ENCODE measurements at regions not wholly inside any gene's neighbourhood (a gene's known extent, or its start where the extent isn't known, plus 50 kb on each side); places are given as distances from the start of the nearest gene placed in this dataset.

GRCh38 chr2:180412219-180412618 is 405.1 kb upstream of the CWC22 start:
- POLR2A ChIA-PET, result no interaction called here

DNA sequence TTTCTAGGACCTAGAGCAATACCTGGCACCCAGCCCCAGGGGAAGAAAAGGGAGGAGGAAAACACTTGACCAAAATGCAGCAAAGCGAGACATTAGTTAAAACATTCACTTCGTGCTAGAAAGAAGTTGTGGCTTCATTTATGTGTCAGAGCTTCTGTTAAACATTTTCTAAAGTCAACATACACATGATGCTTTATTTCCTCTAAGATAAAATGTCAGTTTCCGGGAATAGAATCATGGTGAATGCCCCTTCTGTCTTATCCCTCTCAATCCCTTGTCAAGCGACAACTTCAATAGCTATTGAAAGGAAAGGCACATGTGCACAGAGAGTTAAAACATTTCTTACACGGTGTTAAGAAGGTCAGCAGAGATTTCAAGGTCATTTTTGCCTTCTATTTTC is 404.6 kb upstream of the CWC22 start:
- CTCF ChIA-PET, result no interaction called here
- POLR2A ChIA-PET, result no interaction called here

More at GRCh38 chr2:180412219-180412618, 405.1 kb upstream of the CWC22 start:
- CTCF ChIA-PET, result no interaction called here

DNA sequence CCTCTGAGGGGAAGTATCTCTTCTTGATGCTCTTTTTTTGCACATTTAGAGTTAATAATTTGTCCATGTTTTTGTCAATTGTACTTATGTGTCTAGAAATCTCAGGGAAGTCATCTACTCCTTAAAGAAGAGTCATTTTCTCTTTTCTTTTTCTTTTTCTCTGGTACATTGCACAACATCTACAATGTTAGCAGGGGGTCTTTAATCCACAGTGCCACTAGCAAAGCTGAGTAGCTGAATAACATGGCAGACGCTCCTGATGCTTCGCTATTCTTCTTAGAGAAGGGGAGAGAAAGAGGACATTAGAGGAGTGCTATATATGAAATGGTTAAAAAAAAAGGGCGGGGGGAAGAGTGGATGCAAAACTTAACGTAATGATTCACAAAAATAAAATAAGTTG is 399.6 kb upstream of the CWC22 start:
- POLR2A ChIA-PET, result no interaction called here
- CTCF ChIA-PET, result no interaction called here

GRCh38 chr2:180405520-180405919 is 398.4 kb upstream of the CWC22 start:
- CTCF ChIA-PET, result no interaction called here
- POLR2A ChIA-PET, result no interaction called here

- CTCF ChIA-PET, result no interaction called here
- POLR2A ChIA-PET, result no interaction called here
These were observed 387.2 kb upstream of the CWC22 start for GRCh38 chr2:180394305-180394704.

- POLR2A ChIA-PET, result no interaction called here
- CTCF ChIA-PET, result no interaction called here
These were observed 378.6 kb upstream of the CWC22 start for GRCh38 chr2:180385601-180386201.

DNA sequence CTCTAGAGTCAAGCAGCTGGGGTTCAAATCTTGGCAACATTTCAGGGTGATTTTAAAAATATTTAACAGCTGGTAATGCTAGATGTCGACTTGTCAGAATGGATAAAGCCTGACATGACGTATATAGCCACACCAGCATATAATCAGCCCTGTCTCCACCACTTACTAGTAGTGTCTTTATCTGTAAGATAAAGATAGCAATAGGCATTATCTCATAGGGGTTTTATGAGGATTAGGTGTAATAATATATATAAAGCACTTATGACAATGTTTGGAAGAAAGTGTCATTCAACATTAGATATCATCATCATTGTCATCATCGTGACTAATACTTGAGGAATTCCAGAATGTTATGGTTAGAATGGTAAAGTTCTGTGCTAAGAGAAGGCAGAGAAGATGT is 369.0 kb upstream of the CWC22 start:
- CTCF ChIA-PET, result no interaction called here
- POLR2A ChIA-PET, result no interaction called here

DNA sequence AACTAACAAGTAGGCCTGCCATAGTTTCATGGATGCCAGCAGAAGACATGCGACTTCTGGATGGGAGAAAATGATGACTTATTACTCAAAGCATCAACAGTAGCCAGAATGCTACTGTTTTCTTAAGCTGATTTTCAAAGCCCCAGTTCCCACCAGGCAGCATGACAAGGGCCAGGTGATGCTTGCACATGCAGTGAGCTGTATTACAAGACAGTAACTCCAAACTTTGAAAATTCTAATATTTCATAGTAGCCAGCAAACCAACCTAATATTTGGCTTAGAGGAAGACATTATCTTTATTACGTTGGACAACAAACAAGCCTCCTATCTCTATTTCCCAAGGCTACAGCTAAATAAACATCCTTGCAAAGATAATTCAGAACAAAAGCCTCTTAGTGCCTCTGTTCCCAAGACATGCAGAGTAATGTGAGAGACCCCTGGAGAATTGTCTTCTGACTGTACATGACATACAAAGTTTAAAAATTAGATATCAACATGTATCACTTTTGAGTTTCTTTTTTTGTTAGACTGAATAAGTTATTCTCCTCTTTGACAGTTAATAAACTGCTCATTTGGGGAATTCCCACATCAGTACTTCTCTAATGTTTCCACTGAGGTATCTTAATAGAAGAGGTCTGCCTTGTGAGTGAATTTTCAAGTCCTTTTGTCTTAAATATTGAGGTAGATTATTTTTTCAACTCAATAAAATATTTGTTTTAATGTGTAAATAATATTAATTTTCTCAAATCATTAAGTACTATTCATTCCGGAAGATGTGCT is 367.6 kb upstream of the CWC22 start:
- ChIA-PET CTCF (no interaction called here), POLR2A (no interaction called here)

DNA sequence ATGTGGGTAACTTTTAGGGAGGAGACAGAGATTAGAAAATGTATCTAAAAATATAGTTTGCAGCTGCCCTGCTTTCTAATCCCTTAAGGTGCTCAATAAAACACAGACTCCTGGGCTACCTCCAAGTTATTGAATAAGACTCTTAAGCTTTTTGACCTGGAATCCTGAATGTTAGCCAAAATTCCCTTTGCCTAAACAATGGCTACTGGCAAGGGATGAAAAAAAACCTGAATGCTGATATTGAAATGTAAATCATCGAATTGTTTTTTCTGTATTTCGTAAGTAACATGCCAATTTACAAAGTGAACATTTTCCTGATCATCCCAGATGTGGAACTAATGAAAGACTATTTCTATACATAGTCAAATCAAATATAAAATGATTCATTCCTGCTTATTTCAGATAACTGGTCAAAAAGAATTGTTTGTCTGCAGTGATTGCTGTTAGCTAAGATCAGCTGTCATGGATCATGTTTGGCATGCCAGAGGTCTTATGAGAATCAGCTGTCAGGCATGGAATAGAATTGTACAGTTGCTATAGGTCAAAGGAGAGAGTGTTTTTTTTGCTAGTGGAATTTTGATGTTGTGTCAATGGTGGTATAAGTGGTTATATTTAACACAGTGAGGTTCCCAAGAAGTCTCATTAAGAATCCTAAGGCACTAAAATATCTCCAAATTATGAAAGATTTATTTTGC is 363.6 kb upstream of the CWC22 start:
- CTCF ChIA-PET, result no interaction called here

DNA sequence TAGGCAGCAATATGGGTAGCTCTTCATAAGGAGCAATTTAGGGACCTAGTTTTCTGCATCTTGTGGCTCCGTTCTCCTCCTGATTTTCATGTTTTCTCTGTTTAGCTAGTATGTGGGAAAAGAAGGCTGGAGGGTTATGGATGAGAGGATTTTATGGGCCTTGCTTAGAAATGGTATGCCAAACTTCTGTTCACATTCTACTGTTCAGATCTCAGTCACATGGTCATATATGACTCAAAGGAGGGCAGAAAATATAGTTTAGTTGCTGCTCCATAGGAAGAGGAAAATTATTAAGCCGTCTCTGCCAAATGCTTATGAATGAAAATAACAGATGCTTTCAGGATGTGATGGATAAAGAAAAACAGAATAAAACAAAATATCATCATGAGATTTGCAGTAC is 361.8 kb upstream of the CWC22 start:
- POLR2A ChIA-PET, result no interaction called here
- CTCF ChIA-PET, result no interaction called here

More for the DNA sequence above, 363.6 kb upstream of the CWC22 start:
- POLR2A ChIA-PET, result no interaction called here

- ChIA-PET POLR2A (no interaction called here), CTCF (no interaction called here)
These were observed 360.7 kb upstream of the CWC22 start for GRCh38 chr2:180367815-180368214.

GRCh38 chr2:180366481-180366880 is 359.4 kb upstream of the CWC22 start:
- POLR2A ChIA-PET, result no interaction called here
- CTCF ChIA-PET, result no interaction called here

- ChIA-PET CTCF (no interaction called here), POLR2A (no interaction called here)
These were observed 357.6 kb upstream of the CWC22 start for GRCh38 chr2:180364719-180365118.

DNA sequence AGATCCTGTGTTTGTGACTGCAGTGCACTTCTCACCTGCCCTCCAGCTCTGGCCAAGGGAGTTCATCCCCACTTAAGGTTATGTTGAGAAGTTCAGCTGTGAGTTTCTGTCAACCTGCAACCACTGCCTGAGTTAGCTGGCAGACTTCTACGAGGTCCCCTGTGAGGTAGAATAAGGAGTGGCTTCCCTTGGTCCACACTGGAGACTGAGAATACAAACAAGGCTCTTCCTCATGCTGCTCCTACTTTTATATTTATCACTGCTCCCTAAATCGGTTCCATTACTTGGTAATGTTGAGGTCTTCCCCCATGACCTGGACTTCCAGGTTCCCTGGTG is 353.2 kb upstream of the CWC22 start:
- CTCF ChIA-PET, result no interaction called here
- POLR2A ChIA-PET, result no interaction called here

GRCh38 chr2:180359522-180360282 is 352.6 kb upstream of the CWC22 start:
- ChIA-PET CTCF (no interaction called here), POLR2A (no interaction called here)

DNA sequence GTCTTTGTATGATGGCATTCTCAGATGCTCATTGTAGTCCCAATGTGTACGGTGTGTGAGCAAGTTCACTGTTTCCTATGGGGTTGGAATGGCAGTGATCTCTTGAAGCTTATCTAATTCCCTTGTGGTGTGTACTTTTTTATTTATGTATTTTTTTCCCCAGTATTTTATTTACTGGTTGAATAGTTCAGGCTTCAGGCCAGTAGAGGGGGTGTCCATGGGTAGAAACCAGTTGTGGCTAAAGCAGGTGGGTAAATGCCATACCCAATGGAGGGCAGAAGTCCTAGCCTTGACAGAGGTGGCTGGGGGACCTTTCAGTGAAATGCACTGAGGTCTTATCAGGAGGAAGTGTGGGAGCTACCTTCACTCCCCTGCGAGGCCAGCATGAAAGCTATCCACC is 351.4 kb upstream of the CWC22 start:
- POLR2A ChIA-PET, result no interaction called here
- CTCF ChIA-PET, result no interaction called here

GRCh38 chr2:180356676-180357075 is 349.6 kb upstream of the CWC22 start:
- CTCF ChIA-PET, result no interaction called here
- POLR2A ChIA-PET, result no interaction called here

DNA sequence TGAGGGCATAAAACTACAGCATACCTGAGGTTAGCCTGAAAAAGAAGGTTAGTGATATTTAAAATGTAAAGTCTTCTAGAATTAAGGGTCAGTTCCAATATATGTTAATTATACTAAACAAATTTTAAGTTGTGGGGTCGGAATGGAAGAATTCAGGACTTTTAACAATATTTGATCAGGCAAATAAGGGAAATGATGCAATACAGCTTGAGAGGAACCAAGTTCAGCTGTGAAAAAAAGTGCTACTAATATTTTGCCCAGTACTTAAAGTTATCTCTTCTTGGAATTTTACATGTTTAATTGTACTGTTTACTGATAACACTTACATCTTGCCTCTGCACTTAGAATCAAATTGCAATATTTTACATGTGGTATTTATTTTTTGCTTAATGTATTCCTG is 345.5 kb upstream of the CWC22 start:
- POLR2A ChIA-PET, result no interaction called here
- CTCF ChIA-PET, result no interaction called here

GRCh38 chr2:180349809-180350208 is 342.7 kb upstream of the CWC22 start:
- POLR2A ChIA-PET, result no interaction called here

DNA sequence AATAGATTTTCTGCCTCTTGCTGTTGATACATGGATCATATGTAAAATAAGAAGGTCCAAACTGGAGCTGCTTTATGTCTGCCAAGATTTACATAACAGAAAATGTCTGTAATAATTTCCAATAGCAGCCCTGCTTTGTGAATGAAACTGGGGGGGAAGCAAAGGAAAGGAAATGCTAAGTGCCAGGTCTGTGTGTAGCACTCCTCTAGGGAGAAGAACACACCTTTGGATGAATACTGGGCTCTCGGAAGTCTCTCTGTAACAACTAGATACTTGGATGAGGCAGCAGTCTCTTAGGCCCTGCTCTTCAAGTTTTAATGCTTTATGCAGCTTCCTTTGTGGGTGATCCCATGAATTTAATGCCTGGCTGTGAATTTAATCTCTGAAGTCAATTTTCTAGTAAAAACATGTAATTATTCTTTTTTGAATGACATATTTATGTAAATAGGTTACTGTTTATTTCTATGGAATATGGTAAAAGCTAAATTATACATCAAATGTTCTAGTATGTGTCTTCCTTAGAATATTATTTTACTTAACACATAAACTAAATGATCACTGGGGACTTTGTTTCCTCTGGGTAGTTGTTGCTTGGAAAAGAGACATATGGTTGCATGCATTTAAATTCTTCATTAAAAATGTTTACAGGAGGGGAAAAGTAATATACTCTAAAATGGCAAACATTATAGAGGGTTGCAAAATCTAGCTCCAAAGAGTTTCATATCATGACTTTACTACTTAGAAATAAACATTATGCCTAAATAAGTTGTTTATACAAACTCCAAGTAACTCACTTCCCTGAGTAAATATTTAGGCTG is 336.6 kb upstream of the CWC22 start:
- POLR2A ChIA-PET, result no interaction called here
- CTCF ChIA-PET, result no interaction called here

More at GRCh38 chr2:180349809-180350208, 342.7 kb upstream of the CWC22 start:
- CTCF ChIA-PET, result no interaction called here

All from activated CD8-positive, alpha-beta memory T cell treated with anti-CD3 and anti-CD28 coated beads for 36 hours (primary cell).